ENCODE measurements at regions not wholly inside any gene's neighbourhood (a gene's known extent, or its start where the extent isn't known, plus 50 kb on each side); places are given as distances from the start of the nearest gene placed in this dataset.

DNA sequence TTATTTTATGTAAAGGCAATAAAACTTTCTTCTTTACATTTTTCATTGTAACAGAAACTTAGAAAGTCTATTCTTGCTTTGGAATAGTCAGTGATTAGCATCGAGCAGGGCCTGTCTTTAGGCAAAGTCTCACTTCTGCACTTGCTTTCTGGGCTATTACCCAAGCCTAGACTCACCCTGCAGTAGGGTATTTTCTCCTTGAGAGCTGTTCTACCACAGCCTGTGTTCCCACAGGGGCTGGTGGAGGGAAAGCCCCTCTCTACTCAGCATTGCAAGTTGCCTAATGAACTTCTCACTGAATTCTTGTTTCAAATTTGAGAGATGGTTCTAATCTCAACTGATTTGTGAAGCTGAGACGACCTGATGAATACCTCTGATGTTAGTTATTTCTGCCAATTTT, 111.7 kb upstream of the KLHL14 start:
- Histone ChIP-seq H3K27me3 (ENCODE audit: control insufficient read depth, insufficient read depth, low read length) (no peaks in the 10 kb centered on the region), H3K4me3 (ENCODE audit: low read depth, low read length) (no peak overlapping the region), H3K36me3 (ENCODE audit: control insufficient read depth, insufficient read depth, low read length) (no peaks in the 10 kb centered on the region)
- DNase-seq (ENCODE audit: low read depth): no peak
- TF ChIP-seq, protein P1, sequence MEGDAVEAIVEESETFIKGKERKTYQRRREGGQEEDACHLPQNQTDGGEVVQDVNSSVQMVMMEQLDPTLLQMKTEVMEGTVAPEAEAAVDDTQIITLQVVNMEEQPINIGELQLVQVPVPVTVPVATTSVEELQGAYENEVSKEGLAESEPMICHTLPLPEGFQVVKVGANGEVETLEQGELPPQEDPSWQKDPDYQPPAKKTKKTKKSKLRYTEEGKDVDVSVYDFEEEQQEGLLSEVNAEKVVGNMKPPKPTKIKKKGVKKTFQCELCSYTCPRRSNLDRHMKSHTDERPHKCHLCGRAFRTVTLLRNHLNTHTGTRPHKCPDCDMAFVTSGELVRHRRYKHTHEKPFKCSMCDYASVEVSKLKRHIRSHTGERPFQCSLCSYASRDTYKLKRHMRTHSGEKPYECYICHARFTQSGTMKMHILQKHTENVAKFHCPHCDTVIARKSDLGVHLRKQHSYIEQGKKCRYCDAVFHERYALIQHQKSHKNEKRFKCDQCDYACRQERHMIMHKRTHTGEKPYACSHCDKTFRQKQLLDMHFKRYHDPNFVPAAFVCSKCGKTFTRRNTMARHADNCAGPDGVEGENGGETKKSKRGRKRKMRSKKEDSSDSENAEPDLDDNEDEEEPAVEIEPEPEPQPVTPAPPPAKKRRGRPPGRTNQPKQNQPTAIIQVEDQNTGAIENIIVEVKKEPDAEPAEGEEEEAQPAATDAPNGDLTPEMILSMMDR (IDR thresholded peaks at IDR 0.05; ENCODE audit: insufficient read depth, low read length, poor library complexity, severe bottlenecking): no peak

DNA sequence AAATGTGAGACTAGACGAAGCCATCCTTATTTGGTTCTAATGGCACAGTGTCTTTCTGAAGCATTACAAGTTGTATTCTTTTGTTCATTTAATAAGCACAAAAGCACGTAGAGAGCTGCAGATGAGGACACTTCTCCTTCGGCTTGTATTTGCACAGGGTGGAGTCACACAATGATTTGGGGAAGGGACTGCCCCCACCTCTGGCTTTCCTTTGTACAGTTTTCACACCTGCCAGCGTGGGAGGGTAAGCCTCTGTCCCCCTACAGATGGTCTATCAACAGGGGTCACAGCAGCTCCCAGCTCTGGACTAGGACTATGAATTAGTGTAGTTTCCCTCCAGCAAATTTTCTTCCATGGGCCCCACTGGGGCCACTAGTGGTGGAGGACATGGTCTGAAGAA, 108.2 kb upstream of the KLHL14 start:
- Histone ChIP-seq H3K4me3 (ENCODE audit: low read depth, low read length) (no peak overlapping the region), H3K27me3 (ENCODE audit: control insufficient read depth, insufficient read depth, low read length) (no peaks in the 10 kb centered on the region)
- TF ChIP-seq, protein P1 (IDR thresholded peaks at IDR 0.05; ENCODE audit: insufficient read depth, low read length, poor library complexity, severe bottlenecking): no peak

DNA sequence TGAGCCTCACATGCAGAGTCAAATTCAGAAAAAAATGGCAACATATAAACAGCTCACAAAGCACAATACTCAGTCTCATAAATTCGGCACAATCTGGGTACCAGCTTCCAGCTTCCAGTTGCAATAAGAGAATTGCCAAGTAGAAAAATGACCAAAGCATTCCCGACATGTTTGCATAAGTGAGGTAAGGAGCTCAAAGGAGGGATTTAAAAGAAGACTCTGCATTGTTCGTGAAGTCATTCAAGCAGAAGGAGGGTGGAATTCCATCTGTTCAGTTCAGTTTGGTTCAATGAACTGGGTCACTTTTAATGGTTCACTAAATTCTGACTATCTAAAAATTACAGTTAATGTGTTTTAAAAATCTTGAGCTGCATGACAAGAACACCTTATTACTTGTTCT, 106.7 kb upstream of the KLHL14 start:
- TF ChIP-seq, protein P1 (IDR thresholded peaks at IDR 0.05; ENCODE audit: insufficient read depth, low read length, poor library complexity, severe bottlenecking): no peak
- no peak overlapping the region for H3K4me3 ChIP-seq (ENCODE audit: low read depth, low read length)
- no peaks in the 10 kb centered on the region for H3K27me3 ChIP-seq (ENCODE audit: control insufficient read depth, insufficient read depth, low read length)
- no peaks in the 10 kb centered on the region for H3K36me3 ChIP-seq (ENCODE audit: control insufficient read depth, insufficient read depth, low read length)
- peak; percentile 70 for DNase-seq (ENCODE audit: low read depth)

More for the DNA sequence above, 108.2 kb upstream of the KLHL14 start:
- H3K36me3 ChIP-seq (ENCODE audit: control insufficient read depth, insufficient read depth, low read length): no peaks in the 10 kb centered on the region
- no peak for DNase-seq (ENCODE audit: low read depth)

GRCh38 chr18:32878436-32878835, 105.6 kb upstream of the KLHL14 start:
- TF ChIP-seq, protein P1 (IDR thresholded peaks at IDR 0.05; ENCODE audit: insufficient read depth, low read length, poor library complexity, severe bottlenecking): no peak
- Histone ChIP-seq H3K4me3 (ENCODE audit: low read depth, low read length) (no peak overlapping the region), H3K36me3 (ENCODE audit: control insufficient read depth, insufficient read depth, low read length) (no peaks in the 10 kb centered on the region), H3K27me3 (ENCODE audit: control insufficient read depth, insufficient read depth, low read length) (no peaks in the 10 kb centered on the region)
- no peak for DNase-seq (ENCODE audit: low read depth)

DNA sequence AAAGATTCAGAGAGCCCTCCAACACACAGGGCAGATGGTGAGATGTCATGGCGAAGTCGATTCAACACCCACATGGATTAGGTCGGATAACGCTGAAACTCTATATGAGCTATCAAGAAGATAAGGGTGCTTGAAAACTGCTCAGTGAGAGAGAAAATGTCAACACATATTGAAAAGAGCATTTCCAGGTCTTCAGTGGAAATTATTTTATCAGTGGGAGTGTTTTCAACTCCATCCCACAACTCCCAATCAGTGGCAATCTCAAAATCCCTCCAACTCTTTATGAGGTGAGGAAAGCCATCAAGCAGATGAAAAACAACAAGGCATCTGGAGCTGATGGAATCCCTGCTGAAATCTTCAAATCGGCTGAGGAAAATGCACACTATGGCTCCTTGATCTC, 104.5 kb upstream of the KLHL14 start:
- no peaks in the 10 kb centered on the region for H3K36me3 ChIP-seq (ENCODE audit: control insufficient read depth, insufficient read depth, low read length)
- no peak overlapping the region for H3K4me3 ChIP-seq (ENCODE audit: low read depth, low read length)
- TF ChIP-seq, protein P1 (IDR thresholded peaks at IDR 0.05; ENCODE audit: insufficient read depth, low read length, poor library complexity, severe bottlenecking): no peak
- H3K27me3 ChIP-seq (ENCODE audit: control insufficient read depth, insufficient read depth, low read length): no peaks in the 10 kb centered on the region
- no peak for DNase-seq (ENCODE audit: low read depth)

DNA sequence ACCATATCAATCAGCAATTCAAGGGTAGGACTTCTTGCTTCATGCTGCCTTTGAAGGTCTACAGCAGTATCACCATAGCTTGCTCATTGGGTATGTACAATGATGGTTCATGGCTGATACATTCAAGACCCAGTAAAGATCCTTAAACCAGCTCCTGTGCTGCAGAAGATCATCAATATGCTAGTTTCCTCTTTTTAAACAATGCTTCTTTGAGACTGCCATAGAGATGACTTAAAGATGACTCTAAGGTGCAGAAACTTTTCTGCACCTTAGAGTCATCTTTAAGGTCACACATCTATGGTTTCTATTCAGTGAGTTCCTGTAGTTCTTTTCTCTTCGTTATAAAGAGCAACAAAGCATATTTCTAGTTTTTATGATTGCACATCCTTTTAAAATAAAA, 102.8 kb upstream of the KLHL14 start:
- no peak for DNase-seq (ENCODE audit: low read depth)
- TF ChIP-seq, protein P1 (IDR thresholded peaks at IDR 0.05; ENCODE audit: insufficient read depth, low read length, poor library complexity, severe bottlenecking): no peak
- Histone ChIP-seq H3K36me3 (ENCODE audit: control insufficient read depth, insufficient read depth, low read length) (no peaks in the 10 kb centered on the region), H3K4me3 (ENCODE audit: low read depth, low read length) (no peak overlapping the region), H3K27me3 (ENCODE audit: control insufficient read depth, insufficient read depth, low read length) (no peaks in the 10 kb centered on the region)
